ENCODE measurements at regions not wholly inside any gene's neighbourhood (a gene's known extent, or its start where the extent isn't known, plus 50 kb on each side); places are given as distances from the start of the nearest gene placed in this dataset.

DNA sequence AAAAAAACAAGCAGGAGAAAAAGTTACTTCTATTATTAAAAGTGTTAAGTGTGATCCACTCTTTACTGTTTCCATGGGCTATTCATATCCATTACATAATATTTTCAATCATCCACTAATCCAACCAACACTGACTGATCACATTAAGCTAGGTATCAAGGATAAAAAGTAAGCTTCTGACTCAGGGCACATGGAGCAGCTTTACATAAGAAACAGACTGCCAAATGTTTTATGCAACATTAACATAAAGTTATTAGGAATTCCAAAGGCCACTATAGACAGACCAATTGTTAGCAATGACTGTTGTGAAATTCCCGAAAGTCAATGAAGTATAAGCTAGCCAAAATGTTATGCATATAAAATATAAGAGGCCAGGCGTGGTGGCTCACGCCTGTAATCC is 277.6 kb downstream of the ZEB2 start:
- DNase-seq (ENCODE audit: low read depth in 2 of 2) = no peak

DNA sequence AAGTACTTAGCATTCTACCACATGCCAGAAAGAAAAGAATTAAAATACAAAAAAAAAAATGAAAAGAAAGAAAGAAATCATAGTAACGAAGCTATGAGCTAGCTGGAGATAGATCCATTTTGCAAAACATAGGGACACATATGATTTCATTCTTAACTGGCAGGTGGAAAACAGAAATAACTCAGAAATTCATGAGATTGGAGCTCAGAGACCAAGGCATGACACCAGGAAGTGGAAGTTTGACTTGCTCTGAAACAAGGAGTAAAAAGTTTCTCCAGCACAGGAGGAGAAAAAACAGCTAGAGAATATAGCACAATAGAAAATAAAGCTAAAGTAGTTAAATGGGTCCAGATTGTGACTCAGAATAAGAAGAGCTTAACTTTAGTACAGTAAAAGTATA is 278.1 kb downstream of the ZEB2 start:
- DNase-seq (ENCODE audit: low read depth in 2 of 2) = no peak

DNA sequence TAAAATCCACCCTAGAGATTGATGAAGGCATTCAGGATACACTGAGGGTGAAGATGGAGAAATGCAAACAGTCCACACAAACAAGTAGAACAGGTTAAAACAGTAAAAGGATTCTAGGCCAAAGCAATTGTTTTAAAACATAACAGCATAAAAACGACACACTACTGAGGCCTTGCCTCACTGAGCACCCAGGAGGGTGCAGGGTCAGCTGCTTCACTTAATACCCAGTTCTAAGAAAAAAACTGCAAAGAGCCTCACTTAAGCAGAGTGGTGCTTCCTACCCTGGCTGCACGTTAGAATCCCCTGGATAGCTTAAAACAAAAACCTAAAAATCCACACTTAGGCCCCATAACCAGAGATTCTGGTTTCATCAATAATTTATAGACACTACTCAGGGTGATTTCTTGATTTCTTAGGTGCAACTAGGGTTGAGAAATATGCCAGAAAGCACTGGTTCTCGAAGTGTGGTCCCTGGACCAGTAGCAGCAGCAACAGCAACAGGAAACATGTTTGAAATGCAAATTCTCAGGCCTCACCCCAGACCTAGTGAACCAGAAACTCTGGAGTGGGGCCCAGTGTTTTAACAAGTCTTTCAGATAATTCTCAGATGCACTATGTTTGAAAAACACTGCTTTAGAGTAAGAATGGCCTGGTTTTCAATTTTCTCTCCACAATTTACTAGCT is 279.1 kb downstream of the ZEB2 start:
- no peak for DNase-seq (ENCODE audit: low read depth in 2 of 2)

DNA sequence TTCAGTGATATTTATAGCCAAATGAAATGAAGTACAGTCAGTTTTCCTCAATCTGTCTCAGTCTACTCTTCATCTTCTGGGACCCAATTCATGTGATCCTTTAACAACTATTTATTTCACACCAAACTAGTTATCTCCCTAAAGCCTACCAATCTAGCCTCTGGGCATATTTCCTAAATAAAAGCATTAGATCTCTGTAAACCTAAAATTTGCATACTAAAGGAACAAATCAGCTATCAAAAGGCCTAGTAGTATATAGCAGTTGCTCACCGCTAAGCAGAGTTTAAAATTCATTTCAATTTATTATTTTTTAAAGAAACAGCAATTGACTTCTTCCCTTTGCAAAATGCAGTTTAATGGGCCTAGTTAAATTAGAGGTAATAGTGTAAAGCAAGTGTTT is 280.2 kb downstream of the ZEB2 start:
- no peak for DNase-seq (ENCODE audit: low read depth in 2 of 2)

DNA sequence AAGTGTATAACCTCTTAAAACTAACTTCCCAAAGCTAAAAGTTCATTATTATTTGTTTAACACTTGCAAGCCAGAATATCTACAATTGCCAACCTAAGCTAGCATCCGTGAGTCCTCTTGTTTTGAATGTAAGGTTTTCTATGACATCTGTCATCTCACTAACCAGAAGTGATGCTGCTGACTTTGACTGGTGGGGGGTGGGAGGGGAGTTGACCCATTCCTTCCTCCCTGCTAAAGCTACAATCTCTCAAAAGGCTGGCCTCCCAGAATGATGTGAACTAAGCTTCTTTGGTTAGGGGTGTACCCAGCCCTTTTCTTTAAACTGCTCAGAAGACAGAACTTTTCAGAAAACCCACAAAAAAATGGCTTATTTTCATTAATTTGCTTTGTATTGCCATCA is 280.6 kb downstream of the ZEB2 start:
- no peak for DNase-seq (ENCODE audit: low read depth in 2 of 2)

DNA sequence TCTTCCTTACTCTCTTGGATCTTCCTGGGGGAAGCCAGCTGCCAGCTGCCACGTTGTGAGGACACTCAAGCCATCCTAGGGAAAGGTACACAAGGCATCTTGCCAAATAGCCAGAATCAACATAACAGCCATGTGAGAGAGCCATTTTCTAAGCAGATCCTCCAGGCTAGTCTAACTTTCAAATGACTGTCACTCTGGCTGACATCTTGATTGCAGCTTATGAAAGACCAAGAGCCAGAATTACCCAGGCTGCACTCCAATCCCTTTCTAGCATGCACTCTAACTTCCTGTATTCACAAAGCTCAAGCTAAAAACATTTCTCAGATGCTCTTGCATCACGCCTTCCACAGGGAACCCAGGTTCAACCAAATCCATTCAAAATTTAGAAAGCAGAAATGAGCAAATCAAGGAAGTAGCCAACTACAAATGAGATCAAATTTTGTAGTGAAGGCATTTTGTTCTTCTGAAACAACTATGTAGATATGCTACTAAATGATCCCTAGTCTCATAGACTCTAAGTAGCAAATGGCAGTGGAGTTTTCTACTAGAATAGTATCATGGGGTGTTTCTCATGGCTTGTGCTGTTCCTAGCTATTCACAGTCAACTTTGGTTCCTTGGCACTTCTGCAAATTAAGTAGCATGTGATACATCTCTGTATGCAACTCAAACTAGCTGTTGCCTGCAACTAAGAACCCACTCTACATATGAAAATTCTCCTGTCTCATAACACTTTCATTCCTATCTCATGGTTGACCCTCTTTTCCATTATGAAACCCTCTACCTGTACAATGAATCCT is 281.9 kb downstream of the ZEB2 start:
- no peak for DNase-seq (ENCODE audit: low read depth in 2 of 2)

DNA sequence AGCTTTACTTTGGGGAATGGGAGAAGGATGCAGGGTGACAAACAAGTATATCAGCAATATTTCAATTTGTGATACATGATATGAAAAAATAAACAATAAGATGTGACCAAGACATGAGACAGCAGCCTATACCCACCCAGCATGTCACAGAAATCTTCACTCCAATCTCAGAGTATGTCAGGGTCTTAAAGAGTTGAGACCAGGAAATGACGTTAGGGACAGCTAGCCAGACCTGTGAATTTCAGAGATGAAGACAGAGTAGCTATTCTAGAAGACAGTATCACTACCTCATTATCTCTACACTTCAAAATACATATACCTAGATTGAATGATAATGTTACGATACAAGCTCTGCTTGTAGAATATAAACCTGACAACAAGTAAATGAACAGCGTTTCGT is 282.8 kb downstream of the ZEB2 start:
- DNase-seq (ENCODE audit: low read depth in 2 of 2) = no peak

DNA sequence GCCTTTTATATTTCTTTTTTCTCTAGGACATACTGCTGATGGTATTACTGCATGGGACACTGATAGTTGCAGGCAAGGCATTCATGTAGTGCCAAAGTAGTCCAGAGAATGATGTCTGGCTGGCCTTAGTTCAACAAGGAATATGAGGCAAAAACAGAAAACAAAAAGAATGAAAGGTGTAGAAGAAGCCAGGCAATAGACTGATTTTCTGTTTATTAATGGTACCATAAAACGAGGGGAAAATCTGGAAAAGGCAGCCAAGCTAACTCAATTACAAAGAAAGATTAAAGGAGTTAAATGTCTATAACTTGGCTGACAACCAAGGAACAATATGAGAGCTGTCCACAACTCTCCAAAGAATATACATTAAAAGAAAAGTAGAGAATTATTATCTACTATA is 284.9 kb downstream of the ZEB2 start:
- no peak for DNase-seq (ENCODE audit: low read depth in 2 of 2)

DNA sequence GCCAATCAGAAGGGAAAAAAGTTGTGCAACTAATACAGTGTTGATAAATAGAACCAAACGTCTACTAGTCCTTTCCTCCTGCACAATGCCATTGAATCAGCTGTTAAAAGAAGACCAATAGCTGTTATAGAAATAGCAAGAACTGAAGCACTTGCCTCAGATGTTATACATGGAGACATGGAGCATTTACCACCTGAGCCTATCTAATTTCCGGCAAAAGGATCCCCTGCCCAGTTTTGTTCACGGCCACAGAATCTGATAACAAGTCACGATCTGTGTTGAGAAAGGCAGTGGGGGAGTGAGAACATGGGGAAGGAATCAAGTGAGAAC is 285.4 kb downstream of the ZEB2 start:
- no peak for DNase-seq (ENCODE audit: low read depth in 2 of 2)

DNA sequence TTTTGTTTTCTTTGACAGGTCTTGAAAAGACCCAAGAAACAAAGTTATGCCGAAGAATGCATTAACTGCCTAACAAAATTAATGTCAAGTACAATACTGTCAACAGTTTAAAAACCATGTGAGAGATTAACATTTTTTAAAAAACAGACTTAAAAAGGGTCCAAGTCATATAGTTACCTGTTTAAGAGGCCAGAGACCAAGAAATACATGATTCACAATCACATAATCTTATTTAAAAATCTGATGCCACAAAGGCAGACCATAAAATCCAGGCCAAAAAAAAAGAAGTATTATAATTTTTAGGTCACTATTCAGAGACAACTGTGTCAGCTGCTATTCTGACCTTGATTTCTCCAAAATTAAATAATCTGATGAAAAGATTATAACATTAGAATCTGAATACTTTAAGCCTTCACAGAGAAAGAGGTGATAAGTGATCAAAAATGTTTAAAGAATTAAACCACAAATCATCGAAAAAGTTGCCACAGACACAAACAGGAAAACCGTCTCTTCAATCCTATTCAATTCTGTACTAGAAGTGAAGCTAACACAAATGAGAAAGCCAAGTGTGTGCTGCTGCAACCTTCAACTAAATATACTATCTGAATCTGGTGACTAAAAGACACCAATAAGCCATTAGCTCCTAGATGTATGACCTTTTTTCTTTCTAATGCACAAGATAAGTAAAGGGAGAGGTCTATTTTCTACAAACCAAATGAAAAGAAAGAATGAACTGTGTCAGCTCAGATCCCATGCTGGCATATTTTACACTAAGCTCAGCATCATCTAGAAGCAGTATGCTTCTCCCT is 286.0 kb downstream of the ZEB2 start:
- no peak for DNase-seq (ENCODE audit: low read depth in 2 of 2)

DNA sequence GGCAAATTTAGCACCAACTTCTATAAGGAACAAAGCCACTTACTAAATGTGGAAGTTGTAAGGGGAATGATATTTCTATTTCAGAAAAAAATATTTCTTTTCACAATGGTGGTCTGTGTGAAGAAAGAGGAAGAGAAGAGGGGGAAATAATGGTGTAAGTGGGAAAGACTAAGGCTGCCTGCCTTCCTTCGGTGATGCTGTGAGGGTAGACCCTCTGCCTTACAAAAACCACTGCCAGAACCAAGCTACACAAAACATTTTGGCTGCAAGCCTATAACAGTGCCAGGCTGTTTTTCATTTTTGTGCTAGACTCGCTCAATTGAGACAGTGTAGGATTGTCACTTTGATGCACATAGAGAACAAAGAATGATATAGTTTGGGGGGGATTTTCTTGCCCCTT is 286.6 kb downstream of the ZEB2 start:
- no peak for DNase-seq (ENCODE audit: low read depth in 2 of 2)

DNA sequence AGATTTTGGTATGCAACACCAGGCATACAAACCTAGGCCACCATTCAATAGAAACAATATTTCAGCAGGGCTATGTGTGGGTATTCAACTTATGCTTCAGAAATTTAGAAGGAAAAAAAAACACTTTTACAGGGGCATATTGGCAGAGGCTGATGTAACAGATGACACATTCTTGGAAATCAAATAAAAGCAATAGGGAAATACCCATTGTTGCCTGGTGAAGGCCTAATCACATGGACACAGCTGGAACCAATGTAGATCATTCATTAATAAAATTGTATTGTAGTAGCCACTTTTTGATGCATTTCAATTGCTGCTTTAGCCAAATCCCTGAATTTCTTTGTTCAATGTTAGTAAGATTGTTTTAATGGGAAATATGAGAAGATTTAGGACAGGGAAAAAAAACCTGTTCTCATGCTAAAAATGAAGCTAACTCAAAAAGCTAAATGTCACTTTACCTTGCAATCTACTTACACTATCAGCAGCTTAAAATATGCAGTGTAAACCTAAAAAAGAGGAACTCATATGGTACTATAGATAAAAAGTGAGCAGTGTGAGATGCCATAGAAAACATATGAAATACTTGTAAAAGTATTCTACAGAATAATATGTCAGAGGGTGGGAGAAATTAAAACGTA is 289.4 kb downstream of the ZEB2 start:
- DNase-seq (ENCODE audit: low read depth in 2 of 2) = peak in 1 of 2 donors; percentile 11

DNA sequence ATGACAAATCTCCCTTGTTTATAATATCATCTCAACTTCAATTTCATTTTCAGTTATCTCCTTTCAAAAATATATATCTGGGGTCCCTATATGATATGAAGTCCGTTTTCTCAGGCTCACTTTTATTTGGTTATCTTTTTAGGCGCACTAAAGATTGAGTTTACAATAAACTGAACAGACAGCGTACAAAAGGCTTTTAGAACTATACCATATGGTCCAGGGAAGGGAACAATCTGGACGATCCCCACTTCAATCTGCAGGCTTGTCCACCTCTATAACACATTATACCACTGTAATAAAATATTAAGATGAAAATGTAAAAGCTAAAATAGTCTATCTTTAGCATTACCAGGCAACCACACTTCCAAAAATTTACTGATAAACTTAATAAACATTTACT is 289.9 kb downstream of the ZEB2 start:
- DNase-seq (ENCODE audit: low read depth in 2 of 2) = no peak

DNA sequence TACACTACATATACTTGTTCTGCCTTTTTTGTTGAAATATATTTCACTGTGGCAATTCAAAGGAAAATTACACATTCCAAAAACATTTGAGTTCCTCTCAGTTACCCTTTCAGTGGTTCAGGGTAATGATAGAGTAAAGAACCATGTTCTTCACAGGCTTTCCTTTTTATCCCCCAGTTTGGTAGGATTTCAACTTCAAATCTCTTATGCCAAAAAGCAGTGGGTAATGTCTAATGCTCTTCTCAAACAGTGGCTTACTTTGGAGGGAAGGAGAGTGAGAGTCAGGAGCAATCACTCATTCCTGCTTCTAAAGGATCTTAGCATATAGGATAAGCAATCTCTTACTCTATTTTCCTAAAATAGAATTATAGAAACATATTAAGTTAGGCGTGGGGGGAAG is 290.6 kb downstream of the ZEB2 start:
- no peak for DNase-seq (ENCODE audit: low read depth in 2 of 2)

DNA sequence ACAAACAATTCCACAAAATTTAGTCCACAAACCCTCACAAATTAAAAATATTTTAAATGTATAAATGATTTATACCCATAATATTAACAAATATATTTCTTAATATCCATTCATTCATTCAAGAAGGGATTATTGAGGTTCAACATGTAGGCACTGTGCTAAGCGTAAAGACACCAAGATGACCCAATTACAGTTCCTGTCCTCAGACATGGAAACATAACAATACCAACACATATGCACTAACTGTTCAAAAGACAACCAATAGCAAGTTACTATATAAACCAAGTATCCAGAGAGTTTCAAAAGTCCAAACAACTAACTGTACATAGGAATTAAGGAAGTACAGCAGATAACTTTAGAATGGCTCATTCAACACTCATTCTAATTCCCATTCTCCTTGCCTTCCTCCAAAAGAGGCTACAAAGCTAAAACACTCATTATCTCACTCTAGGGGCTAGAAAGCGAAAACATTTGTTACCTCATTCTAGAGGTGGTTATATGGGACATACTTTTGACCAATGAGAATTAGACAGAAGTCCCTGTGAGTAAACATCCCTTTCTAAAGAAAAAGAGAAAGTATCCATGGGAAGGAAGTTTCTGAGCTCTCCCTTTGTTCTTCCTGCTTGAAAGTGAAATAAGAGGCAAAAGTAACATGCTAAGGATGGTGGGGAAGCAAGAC is 292.4 kb downstream of the ZEB2 start:
- no peak for DNase-seq (ENCODE audit: low read depth in 2 of 2)

DNA sequence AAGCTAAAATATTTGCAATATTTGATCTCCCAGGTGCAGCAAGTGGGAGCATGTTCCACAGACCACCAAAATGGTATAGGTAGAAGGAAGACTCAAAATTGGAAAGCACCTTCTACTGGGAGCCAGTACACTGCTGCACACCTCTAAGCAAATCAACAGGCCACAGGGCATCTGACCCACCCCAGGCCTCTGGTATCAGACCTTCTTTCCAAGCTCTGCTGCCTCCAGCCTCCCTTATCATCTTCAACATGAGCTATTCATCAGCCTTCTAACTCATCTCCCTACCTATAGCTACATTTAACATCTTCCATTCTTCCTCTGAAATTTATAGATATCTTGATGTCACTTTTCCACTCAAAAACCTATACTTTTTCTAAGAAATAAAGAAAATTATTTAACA is 294.8 kb downstream of the ZEB2 start:
- no peak for DNase-seq (ENCODE audit: low read depth in 2 of 2)

DNA sequence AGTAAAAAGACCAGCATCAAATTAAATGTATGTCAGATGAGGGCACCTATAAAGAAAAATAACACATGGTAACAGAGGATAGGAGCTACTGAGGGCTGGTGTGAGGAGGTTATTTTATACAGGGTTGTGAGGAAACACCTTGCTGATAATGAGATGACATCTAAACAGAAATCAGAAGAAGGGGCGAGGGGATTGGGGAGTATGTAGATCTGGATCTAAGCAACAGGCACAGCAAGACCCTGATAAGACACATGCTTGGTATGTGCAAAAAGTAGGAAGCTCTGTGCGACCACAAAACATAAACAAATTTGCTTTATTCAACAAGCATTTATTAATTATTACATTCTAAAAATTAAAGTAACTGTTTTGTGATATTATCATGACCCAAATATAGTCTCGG is 295.4 kb downstream of the ZEB2 start:
- no peak for DNase-seq (ENCODE audit: low read depth in 2 of 2)

DNA sequence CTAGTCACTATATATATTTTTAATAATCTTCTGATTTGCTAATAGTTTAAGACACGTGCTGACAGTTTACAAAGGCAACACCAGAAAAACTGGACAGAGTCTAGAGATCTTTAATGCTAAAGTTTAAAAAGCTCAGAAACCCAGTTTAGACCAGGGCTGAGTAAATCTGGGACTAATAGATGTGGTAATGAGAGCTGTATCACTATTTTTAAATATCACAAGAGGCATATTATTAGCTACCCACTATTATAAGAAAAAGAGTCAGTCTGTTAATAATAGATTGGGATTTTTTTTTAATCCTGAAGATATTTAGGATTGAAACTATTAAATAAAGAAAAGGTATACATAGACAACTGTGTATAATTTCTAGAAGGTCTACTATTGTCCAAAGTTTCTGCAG is 299.9 kb downstream of the ZEB2 start:
- no peak for DNase-seq (ENCODE audit: low read depth in 2 of 2)

DNA sequence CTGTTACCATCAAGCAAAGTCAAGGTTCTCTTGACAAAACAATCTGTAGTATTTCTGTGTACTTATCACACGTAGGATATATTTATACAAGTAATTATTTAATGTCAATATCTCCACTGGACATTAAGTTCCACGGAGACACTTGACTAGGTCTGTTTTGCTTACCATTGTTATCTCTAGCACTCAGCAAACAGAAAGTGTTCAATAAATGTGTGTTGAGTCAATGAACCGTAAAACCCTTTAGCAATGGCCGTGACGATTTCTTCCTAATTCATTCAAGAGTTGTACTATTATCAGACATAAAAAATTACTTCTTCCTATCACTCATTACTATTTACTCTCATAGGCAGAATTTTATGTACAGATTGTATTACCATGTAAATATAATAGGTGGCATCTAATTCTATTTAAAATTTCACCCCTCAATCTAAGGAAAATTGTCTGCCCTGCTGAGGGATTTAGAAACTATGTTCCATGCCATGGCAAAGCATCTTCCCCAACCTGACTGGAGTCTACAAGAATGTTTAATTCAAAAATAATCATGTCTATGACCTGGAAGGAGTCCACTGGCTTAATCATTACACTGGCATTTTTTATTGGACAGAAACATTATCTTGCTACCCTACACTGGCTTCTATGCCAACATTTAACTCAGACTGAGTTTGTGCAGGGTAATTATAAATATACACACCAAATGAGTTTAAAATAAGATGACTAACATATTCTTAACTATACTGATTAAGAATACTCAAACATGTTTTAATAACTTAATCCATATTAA is 301.9 kb downstream of the ZEB2 start:
- no peak for DNase-seq (ENCODE audit: low read depth in 2 of 2)

DNA sequence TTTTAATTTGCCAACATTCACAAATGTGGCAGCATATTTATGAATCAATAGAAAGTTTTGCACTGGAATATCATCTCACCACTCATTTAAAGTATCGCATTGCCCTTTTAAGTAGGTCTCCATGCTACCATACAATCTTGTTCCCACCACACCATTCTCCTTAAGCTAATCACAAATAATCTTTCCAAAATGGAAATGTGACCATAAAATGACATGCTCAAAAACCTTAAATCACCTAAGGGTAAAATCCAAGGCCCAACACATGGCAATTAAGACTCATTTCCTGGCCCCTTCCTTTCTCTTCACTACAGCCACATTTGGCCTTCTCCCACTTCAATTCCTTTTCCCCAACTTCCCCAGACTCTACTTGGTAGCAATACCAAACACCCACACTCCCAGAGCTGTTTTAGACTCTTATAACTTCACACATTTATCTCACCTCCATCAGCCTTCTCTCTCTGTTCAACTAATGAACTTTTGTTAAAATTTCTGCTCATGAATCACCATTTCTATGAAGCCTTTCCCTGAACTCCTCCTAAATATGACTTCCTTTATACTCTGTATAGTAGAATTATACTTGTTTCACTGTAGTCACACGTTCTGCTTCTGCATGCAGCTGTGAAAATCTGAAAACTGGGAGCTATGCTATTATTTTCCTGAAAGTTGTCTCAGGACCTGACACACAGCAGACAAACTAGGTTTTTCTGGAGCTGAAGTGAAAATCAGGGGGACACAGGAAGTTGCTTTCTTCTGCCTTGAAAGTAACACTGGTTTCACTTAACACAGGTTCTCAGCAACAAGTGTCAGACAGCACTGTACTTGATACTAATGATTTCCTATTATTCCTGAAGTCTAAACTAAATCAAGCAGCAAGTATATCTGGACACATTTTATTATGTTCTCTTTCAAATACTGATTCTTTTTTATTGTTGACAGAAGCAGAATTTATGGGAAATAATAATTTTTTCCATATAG is 303.9 kb downstream of the ZEB2 start:
- DNase-seq (ENCODE audit: low read depth in 2 of 2) = peak in 1 of 2 donors; percentile 26
